GM21737 (cell line): ENCODE measurements at regions not wholly inside any gene's neighbourhood (a gene's known extent, or its start where the extent isn't known, plus 50 kb on each side); places are given as distances from the start of the nearest gene placed in this dataset.

Experiments
- ATAC-seq: cut with Tn5 transposase; IDR thresholded peaks from one replicate; pipeline ENCODE4 v1.9.1; 2021; ENCODE audit warnings: mild to moderate bottlenecking, moderate library complexity; ENCODE audit not compliant: unreplicated experiment

GRCh38 chr18:45260125-45260524 is 355.2 kb upstream of the SLC14A2 start:
- no peak for ATAC-seq

DNA sequence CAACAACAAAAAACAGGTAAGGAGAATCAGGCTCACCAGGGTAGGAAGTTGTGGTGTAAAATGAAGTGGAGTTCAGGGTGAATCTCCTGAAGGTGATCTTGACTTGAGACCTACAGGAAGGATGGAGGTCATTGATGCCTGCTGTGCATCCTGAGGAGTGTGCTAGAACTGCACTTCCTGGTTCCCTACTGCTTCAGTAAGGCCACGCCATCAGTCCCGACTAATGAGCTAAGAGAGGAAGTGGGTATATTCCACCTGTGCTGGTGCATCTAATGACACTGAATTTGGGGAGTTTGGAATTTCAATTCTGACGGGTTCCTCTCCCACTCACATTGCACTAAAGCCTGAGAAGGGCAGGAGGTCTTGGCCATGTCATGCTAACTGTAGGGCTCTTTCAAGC is 349.3 kb upstream of the SLC14A2 start:
- no peak for ATAC-seq

DNA sequence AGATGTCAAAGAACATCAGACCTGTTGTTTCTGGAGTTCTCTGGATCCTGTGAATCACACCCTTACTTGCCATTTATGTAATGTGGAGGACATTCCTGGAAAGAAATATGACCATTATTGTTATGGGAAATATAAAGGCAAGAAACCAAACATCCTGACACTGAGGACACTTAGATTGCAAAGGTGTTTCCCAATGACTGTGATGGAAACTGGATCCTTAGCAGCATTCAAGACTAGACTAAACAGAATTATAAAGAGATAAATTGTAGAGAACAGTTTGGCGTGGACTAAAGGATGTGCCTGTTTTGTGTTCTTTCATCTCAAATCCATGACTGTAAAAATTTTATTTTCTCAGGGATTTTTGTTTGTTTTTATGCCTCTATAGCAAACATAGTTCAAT is 347.7 kb upstream of the SLC14A2 start:
- no peak for ATAC-seq

DNA sequence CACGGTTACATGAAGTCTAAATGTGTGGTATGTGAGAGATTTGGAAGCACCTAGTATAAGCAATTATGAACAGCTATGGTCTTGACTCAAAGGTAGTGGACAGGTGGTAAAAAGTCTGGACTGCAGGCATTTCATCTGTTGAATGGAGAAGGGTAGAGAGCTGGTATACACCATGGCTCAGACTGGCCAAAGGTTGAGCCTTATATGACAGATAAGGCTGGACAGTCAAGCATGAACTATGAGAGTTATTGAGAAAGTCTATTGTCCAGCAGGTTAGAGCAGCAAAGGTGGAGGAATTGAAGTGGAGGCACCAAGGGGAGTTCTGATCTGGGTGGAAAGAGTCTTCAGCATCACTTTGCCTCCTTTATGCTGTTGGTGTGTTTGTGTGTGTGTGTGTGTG is 346.7 kb upstream of the SLC14A2 start:
- ATAC-seq, result no peak

DNA sequence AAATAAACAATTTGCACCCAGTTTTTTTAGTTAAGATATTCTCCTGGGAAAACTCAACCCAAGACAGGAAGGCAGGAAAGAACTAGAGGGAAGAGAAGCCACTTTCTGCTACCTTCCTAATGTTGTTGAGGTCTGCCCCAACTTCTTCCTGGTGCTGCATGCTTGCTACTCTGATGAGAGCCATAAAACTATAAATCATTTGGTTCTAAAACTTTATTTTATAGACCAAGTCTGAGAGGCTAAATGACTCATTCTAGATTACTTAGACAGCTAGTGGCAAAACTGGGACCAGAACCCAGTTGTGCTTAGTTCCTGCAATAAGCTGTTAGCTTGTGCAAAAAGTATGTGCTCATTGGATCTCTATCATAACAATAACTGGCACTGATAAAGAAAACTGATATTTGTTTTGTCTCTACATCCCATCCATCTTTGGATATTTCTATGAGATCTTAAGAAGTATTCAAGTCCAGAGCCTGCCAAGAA is 344.9 kb upstream of the SLC14A2 start:
- no peak for ATAC-seq

- ATAC-seq, result no peak
Measured at GRCh38 chr18:45274026-45274425, 341.2 kb upstream of the SLC14A2 start.

- no peak for ATAC-seq
Measured at GRCh38 chr18:45275367-45276113, 339.7 kb upstream of the SLC14A2 start.

DNA sequence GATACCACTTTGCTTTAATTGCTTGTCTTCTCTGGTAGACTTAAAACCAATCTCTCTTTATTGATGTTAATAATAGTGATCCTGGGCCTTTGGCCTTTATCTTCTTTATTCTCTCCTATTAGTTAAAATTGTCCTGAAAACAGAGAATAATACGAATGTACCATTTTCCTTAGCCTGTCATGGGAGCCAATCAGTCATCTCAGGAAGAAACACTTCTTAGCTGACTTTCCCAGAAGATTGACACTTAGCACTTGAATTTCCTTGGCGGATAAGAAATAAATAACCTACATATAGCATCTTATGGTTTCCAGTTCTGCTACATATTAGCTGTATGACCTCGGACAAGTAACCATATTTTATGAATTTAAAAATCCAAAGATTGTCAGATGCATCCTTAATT is 338.4 kb upstream of the SLC14A2 start:
- no peak for ATAC-seq

DNA sequence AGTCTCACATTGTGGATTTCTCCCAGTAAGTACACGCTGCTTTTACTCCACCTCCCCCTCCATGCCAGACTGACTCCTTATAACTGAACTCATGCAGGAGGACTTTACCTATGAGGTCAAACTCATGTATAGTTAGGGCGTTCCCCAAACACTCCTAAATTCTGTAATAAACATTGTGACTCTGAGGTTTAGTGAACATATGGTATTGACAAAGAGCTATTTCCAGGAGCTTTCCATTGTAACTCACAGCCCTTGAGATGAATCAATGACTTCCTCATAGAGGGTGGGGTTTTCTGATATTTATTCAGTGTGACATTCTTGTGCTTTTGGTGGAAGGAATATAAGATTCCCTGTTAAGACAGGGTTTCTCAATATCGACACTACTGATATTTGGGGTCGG is 337.4 kb upstream of the SLC14A2 start:
- no peak for ATAC-seq

GRCh38 chr18:45280481-45281276 is 334.6 kb upstream of the SLC14A2 start:
- ATAC-seq, result no peak

GRCh38 chr18:45282101-45282812 is 333.0 kb upstream of the SLC14A2 start:
- ATAC-seq, result no peak

GRCh38 chr18:45284174-45284573 is 331.1 kb upstream of the SLC14A2 start:
- no peak for ATAC-seq

DNA sequence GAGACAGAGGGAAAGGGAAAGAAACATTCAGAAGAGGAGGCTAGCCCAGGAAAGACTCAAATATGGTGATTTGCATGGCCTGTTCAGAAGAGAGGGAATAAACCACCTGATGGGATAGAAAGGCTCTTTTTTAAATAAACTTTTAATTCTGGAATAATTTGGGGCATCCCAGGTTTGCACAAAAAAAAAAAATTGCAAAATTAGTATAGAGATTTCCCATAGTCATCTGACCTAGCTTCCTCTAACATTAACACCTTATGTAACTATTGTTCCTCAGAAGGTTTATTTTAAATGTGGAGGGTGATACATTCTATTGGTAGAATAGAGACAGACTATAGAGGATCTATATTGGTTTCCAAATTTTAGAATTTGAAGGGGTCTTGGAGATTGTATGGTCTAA is 330.4 kb upstream of the SLC14A2 start:
- ATAC-seq, result no peak

GRCh38 chr18:45285251-45285650 is 330.0 kb upstream of the SLC14A2 start:
- no peak for ATAC-seq

- ATAC-seq, result no peak
Measured at GRCh38 chr18:45286431-45286830, 328.8 kb upstream of the SLC14A2 start.

GRCh38 chr18:45287531-45287930 is 327.7 kb upstream of the SLC14A2 start:
- ATAC-seq, result no peak

DNA sequence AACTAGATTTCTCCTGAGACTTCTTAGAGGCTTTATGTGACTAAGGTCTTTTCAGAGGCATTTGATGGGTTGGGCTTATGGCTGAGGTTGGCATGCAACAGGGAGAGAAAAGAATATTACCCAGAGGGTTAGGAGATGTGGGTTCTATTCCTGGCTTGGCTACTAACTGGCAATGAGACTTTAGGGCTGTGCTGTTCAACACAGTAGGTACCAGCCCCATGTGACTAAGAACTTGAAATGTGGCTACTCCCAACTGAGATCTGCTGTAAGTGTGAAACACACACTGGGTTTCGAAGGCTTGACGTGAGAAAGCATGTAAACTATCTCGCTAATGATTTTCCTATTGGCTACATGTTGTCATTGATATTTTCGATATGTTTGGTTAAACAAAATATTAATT is 324.9 kb upstream of the SLC14A2 start:
- no peak for ATAC-seq

- ATAC-seq, result no peak
Measured at GRCh38 chr18:45291621-45292615, 323.4 kb upstream of the SLC14A2 start.

- no peak for ATAC-seq
Measured at GRCh38 chr18:45295388-45295787, 319.9 kb upstream of the SLC14A2 start.

DNA sequence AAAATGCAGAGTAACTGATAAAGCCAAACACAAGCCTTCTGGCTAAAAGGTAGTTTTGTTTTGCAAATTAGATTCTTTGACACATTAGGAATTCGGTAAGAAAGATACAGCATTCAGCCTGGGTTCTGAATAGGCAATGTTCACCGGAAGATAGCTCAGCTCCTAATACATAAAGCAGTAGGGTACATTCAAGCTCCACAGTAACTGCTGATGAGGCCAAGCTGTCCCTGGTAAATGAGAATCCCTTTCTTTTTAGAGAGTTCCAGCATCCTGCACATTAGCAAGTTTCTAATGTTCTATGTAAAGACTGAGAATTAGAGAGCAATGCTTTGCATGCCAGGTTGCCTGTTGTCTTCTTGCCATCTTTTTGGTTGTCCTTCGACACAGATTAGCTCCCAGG is 316.3 kb upstream of the SLC14A2 start:
- no peak for ATAC-seq
